AG09309 (cell line): ENCODE measurements at regions not wholly inside any gene's neighbourhood (a gene's known extent, or its start where the extent isn't known, plus 50 kb on each side); places are given as distances from the start of the nearest gene placed in this dataset.

Source experiments
- DNase-seq: peaks from one replicate; pipeline ENCODE4 v3.0.0-alpha.2; 2010; ENCODE audit warnings: low read depth
- H3K4me3 ChIP-seq: 2 replicates; pipeline ENCODE4 v1.5.1; 2011; ENCODE audit warnings: mild to moderate bottlenecking, low read depth, low read length, moderate library complexity; ENCODE audit not compliant: control insufficient read depth
- TF ChIP-seq, protein P1 (sequence below): IDR thresholded peaks from 2 replicates; pipeline ENCODE4 v1.5.1; 2011; ENCODE audit warnings: mild to moderate bottlenecking, low read depth, low read length, inconsistent platforms; ENCODE audit not compliant: insufficient read depth, control insufficient read depth; ENCODE audit errors: missing control alignments

DNA sequence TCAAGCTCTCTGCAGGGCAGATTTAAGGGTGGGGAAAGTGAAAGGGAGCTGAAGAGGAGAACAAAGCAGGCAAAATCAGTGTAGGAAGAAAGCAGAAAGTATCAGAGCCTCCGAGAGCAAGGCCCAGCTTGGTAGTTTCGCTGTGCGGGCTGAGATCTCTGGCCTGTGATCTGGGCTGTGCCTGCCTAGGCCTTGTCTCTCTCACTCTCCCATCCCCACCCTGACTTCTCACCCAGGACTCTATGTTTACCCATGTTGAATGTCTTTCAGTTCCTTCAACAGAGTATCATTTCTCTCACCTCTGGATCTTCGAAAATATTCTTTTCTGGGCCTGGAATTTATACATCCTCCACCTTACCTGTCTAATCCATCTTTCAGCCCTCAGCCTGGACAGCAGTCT is 391.3 kb downstream of the FOXO1 start:
- no peak overlapping the region for H3K4me3 ChIP-seq
- no peak for DNase-seq
- TF ChIP-seq, protein P1, sequence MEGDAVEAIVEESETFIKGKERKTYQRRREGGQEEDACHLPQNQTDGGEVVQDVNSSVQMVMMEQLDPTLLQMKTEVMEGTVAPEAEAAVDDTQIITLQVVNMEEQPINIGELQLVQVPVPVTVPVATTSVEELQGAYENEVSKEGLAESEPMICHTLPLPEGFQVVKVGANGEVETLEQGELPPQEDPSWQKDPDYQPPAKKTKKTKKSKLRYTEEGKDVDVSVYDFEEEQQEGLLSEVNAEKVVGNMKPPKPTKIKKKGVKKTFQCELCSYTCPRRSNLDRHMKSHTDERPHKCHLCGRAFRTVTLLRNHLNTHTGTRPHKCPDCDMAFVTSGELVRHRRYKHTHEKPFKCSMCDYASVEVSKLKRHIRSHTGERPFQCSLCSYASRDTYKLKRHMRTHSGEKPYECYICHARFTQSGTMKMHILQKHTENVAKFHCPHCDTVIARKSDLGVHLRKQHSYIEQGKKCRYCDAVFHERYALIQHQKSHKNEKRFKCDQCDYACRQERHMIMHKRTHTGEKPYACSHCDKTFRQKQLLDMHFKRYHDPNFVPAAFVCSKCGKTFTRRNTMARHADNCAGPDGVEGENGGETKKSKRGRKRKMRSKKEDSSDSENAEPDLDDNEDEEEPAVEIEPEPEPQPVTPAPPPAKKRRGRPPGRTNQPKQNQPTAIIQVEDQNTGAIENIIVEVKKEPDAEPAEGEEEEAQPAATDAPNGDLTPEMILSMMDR: no peak

DNA sequence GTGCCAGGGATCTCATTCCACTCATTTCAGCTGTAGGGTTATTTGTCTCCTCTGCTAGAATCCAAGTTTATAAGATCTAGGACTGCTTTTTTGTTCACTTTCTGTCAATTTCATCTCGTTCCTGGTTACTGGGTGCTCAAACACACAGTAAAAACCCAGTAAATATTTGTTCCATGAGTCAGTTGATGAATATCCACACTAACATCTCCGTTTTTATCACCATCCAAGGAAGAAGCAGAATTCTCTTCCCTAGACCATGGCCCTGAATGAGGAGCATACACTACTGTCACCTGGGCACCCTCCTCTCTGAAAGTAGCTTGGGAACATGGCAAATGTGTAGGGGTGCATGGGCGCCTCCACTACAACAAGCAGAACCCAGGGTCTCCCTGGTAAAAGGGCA is 390.8 kb downstream of the FOXO1 start:
- TF ChIP-seq, protein P1: no peak
- H3K4me3 ChIP-seq: no peak overlapping the region
- peak; percentile 34 for DNase-seq

DNA sequence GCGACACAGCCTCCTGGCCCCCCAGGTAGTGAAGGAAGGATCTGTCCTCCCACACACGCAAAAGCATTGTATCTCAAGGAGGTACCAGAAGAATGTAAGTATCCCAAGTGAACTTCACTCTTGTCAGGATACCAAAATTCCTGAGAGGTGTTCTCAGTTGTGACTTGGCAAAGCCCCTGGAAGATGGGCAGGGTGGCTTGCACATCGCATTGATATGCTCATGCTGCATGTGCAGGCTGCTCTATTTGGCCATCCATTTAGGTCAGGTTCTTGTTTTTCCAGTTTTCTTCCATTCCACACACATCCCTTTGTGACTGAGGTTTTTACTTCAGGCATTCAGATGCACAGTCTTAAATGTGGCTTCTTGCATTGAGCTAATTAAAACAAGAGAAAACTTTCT is 382.8 kb downstream of the FOXO1 start:
- no peak overlapping the region for H3K4me3 ChIP-seq
- no peak for DNase-seq
- TF ChIP-seq, protein P1: no peak

DNA sequence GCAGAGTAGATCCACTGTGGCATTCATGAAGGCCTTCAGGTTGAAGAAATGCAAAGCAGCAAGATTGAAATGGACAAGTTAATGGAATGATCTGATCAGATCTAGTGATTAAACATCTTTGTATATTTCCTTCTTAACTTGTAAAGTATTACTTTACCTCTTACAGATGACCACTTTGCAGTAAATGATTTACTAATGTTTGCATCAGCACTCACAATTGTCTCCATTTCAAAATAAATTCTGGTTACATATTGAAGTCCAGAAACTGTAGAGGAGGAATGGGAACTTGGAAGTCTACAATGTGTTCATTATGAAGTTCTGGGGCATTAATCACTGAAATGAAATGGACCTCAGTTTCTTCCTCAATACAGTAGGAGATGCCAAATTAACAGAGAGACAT is 380.8 kb downstream of the FOXO1 start:
- TF ChIP-seq, protein P1: no peak
- no peak overlapping the region for H3K4me3 ChIP-seq
- no peak for DNase-seq

DNA sequence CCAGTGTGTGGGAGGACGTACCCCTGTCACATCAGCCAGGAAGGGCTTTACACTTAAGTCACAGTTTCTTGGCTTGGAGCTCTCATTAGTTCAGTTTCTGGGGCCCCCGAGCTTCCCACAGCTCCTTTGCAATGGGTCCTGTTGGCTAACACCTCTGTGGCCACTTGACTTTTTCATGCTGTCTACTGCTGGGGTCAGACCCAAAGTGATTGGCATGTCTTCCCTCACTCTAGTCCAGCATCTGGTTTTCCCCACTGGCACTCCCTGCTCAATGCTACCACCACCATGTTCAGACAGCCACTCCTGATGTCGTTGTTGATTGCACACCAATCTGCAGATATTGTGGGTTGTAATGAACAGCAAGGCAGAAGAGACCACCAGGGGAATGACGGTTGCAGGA is 379.0 kb downstream of the FOXO1 start:
- TF ChIP-seq, protein P1: no peak
- DNase-seq: no peak
- H3K4me3 ChIP-seq: no peak overlapping the region

DNA sequence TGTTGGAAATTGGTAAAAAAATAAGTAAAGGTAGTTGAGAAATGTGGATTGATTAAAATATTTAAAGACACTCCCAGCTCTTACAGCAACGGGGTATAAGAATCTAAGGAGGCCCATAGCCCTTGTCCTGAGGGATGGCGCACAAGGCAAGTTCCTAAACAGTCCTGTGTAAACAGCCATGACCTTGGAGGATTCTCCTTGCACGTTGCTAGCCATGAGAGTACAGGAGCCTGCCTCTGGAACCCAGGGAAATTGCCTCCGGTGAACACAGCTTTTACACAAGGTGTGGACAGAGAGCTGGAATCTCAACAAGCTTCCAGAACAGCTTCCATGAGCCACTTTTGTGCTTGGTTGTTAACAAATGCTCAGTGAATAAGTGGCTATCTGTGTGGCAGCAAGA is 378.2 kb downstream of the FOXO1 start:
- TF ChIP-seq, protein P1: no peak
- no peak overlapping the region for H3K4me3 ChIP-seq
- DNase-seq: no peak

DNA sequence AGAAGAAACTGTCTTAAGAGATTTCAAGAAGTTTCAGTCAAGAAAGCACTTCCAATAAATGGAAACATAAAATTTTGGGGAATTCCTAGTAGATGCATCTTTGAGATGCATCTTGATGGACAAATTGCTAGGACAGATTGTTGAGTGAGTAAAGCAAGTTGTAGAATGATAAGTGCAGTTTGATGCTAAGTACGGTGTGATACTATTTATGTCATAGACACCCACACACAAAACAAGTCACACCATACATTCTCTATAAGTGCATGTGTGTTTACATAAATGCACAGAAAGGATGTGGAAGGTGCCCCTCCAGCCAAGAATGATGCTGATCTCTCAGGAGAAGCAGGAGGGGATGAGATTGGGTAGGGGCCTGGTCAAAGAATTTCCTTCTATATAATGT is 375.7 kb downstream of the FOXO1 start:
- no peak for DNase-seq
- TF ChIP-seq, protein P1: no peak
- H3K4me3 ChIP-seq: no peak overlapping the region
